WTC11 (cell line): ENCODE measurements at regions not wholly inside any gene's neighbourhood (a gene's known extent, or its start where the extent isn't known, plus 50 kb on each side); places are given as distances from the start of the nearest gene placed in this dataset.

Source experiments
- ATAC-seq: fragments of 200-7000 bp; cut with Tn5 transposase; 2 replicates; pipeline ENCODE4 v1.10.0; 2021; ENCODE audit warnings: mild to moderate bottlenecking, moderate library complexity
- CTCF ChIA-PET: fragments of 300-600 bp; sonication (Branson Sonifier 250); formaldehyde crosslinking; loops from one replicate; lab custom pipeline; 2021; ENCODE audit warnings: antibody characterized with exemption; lab: Charles Lee
- POLR2A ChIA-PET: fragments of 350-600 bp; sonication (Branson Sonifier 250); formaldehyde crosslinking; loops from one replicate; lab custom pipeline; 2021; ENCODE audit warnings: antibody characterized with exemption; lab: Charles Lee
- DNase-seq: peaks from one replicate; pipeline ENCODE4 v3.0.0; 2021; ENCODE audit warnings: low spot score
- H3K27ac Mint-ChIP-seq: 2 replicates; pipeline ENCODE4 v1.8.0; 2021; ENCODE audit warnings: mixed read lengths
- H3K27me3 Mint-ChIP-seq: 2 replicates; pipeline ENCODE4 v1.8.0; 2021; ENCODE audit warnings: low read depth, mild to moderate bottlenecking, moderate library complexity, mixed read lengths
- H3K36me3 Mint-ChIP-seq: 2 replicates; pipeline ENCODE4 v1.8.0; 2021; ENCODE audit warnings: mixed read lengths
- H3K4me1 Mint-ChIP-seq: 2 replicates; pipeline ENCODE4 v1.8.0; 2022; ENCODE audit warnings: mixed read lengths
- H3K4me3 Mint-ChIP-seq: 2 replicates; pipeline ENCODE4 v1.8.0; 2021; ENCODE audit warnings: mild to moderate bottlenecking, moderate library complexity, mixed read lengths
- H3K9me3 Mint-ChIP-seq: 2 replicates; pipeline ENCODE4 v1.8.0; 2021; ENCODE audit warnings: mixed read lengths
- ELF4 ChIP-seq: sonication (generic); formaldehyde crosslinking; IDR thresholded peaks from 2 replicates; pipeline ENCODE4 v1.8.1; 2022; ENCODE audit warnings: low read depth, mild to moderate bottlenecking, moderate library complexity, missing genetic modification reagents
- GTF2I ChIP-seq: fragments of 250-450 bp; sonication (Bioruptor Pico); conservative IDR thresholded peaks from 2 replicates; pipeline ENCODE4 v1.4.0; 2021; ENCODE audit warnings: mild to moderate bottlenecking
- NFATC4 ChIP-seq: fragments of 250-450 bp; sonication (Bioruptor Pico); IDR thresholded peaks from 2 replicates; pipeline ENCODE4 v1.9.0; 2021; ENCODE audit warnings: mild to moderate bottlenecking
- NR3C1 ChIP-seq: sonication (generic); formaldehyde crosslinking; conservative IDR thresholded peaks from 2 replicates; pipeline ENCODE4 v1.8.1; 2023; ENCODE audit warnings: low read depth, mild to moderate bottlenecking, missing genetic modification reagents
- PRRX2 ChIP-seq: fragments of 250-450 bp; sonication (Bioruptor Pico); IDR thresholded peaks from 2 replicates; pipeline ENCODE4 v1.8.0; 2021; ENCODE audit warnings: mild to moderate bottlenecking
- SMAD4 ChIP-seq: sonication (generic); formaldehyde crosslinking; IDR thresholded peaks from 2 replicates; pipeline ENCODE4 v1.8.0; 2022; ENCODE audit warnings: mild to moderate bottlenecking, missing genetic modification reagents
- ZNF138 ChIP-seq: sonication (generic); formaldehyde crosslinking; conservative IDR thresholded peaks from 2 replicates; pipeline ENCODE4 v1.8.1; 2022; ENCODE audit warnings: mild to moderate bottlenecking, moderate library complexity, missing genetic modification reagents
- ZNF263 ChIP-seq: sonication (generic); formaldehyde crosslinking; IDR thresholded peaks from 2 replicates; pipeline ENCODE4 v1.8.1; 2022; ENCODE audit warnings: low read depth, mild to moderate bottlenecking, moderate library complexity, missing genetic modification reagents
- ZNF423 ChIP-seq: fragments of 250-450 bp; sonication (Bioruptor Pico); IDR thresholded peaks from 2 replicates; pipeline ENCODE4 v2.1.2; 2022; ENCODE audit warnings: mild to moderate bottlenecking, moderate library complexity
- TF ChIP-seq, protein P1 (sequence below): sonication (generic); formaldehyde crosslinking; IDR thresholded peaks from 2 replicates; pipeline ENCODE4 v1.8.1; 2022; ENCODE audit warnings: missing genetic modification reagents, borderline replicate concordance
- TF ChIP-seq, protein P2 (sequence below): fragments of 250-450 bp; sonication (Bioruptor Pico); IDR thresholded peaks from 2 replicates; pipeline ENCODE4 v2.1.2; 2022; ENCODE audit warnings: mild to moderate bottlenecking, moderate library complexity
- TF ChIP-seq, protein P3 (sequence below): sonication (generic); formaldehyde crosslinking; IDR thresholded peaks from 2 replicates; pipeline ENCODE4 v1.8.0; 2023; ENCODE audit warnings: mild to moderate bottlenecking, missing genetic modification reagents
- TF ChIP-seq, protein P4 (sequence below): fragments of 250-450 bp; sonication (Bioruptor Pico); IDR thresholded peaks from 2 replicates; pipeline ENCODE4 v1.8.0; 2021; ENCODE audit warnings: mild to moderate bottlenecking
- TF ChIP-seq, protein P5 (sequence below): fragments of 250-450 bp; sonication (Bioruptor Pico); IDR thresholded peaks from 2 replicates; pipeline ENCODE4 v1.9.0; 2021; ENCODE audit warnings: moderate library complexity, mild to moderate bottlenecking, inconsistent platforms, borderline replicate concordance
- TF ChIP-seq, protein P6 (sequence below): sonication (generic); formaldehyde crosslinking; IDR thresholded peaks from 2 replicates; pipeline ENCODE4 v1.8.1; 2022; ENCODE audit warnings: low read depth, mild to moderate bottlenecking, moderate library complexity, missing genetic modification reagents, borderline replicate concordance
- TF ChIP-seq, protein P7 (sequence below): sonication (generic); formaldehyde crosslinking; IDR thresholded peaks from 2 replicates; pipeline ENCODE4 v1.8.0; 2022; ENCODE audit warnings: mild to moderate bottlenecking, missing genetic modification reagents
- TF ChIP-seq, protein P8 (sequence below): fragments of 200-600 bp; IDR thresholded peaks from 2 replicates; pipeline ENCODE4 v1.8.0; 2022; ENCODE audit warnings: antibody characterized with exemption

DNA sequence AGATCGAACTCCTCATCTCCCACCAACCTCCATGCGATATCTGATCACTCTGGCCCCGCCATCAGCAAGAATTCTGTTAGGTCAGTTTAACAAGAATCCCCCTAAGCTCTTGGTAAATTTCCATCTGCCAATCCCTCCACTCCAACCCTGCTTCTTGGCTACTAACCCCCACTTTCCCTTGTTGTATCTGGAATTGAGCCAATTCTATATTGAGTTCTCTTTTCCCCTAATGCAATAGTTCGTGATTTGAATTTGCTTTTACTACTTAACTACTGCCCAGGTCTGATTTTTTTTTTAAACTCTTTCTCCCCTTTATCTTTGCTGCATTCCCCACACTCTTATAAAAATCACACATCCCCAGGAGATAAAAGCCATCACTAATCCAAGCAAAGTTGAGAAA is 159.3 kb upstream of the STK17B start:
- H3K27ac Mint-ChIP-seq = no peak overlapping the region
- no peaks in the 10 kb centered on the region for H3K36me3 Mint-ChIP-seq
- no peak for ATAC-seq
- H3K27me3 Mint-ChIP-seq = no peaks in the 10 kb centered on the region
- no peak for DNase-seq
- TF ChIP-seq NR3C1 (CRISPR knock-in tag) = no peak
- TF ChIP-seq ZNF423 = no peak
- TF ChIP-seq, protein P1, sequence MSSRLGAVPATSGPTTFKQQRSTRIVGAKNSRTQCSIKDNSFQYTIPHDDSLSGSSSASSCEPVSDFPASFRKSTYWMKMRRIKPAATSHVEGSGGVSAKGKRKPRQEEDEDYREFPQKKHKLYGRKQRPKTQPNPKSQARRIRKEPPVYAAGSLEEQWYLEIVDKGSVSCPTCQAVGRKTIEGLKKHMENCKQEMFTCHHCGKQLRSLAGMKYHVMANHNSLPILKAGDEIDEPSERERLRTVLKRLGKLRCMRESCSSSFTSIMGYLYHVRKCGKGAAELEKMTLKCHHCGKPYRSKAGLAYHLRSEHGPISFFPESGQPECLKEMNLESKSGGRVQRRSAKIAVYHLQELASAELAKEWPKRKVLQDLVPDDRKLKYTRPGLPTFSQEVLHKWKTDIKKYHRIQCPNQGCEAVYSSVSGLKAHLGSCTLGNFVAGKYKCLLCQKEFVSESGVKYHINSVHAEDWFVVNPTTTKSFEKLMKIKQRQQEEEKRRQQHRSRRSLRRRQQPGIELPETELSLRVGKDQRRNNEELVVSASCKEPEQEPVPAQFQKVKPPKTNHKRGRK (CRISPR knock-in tag) = no peak
- no peak for TF ChIP-seq ZNF138 (CRISPR knock-in tag)
- TF ChIP-seq, protein P2, sequence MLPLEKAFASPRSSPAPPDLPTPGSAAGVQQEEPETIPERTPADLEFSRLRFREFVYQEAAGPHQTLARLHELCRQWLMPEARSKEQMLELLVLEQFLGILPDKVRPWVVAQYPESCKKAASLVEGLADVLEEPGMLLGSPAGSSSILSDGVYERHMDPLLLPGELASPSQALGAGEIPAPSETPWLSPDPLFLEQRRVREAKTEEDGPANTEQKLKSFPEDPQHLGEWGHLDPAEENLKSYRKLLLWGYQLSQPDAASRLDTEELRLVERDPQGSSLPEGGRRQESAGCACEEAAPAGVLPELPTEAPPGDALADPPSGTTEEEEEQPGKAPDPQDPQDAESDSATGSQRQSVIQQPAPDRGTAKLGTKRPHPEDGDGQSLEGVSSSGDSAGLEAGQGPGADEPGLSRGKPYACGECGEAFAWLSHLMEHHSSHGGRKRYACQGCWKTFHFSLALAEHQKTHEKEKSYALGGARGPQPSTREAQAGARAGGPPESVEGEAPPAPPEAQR (CRISPR knock-in tag) = no peak
- no peak for TF ChIP-seq PRRX2
- no peak for TF ChIP-seq GTF2I
- no peak for TF ChIP-seq SMAD4 (CRISPR knock-in tag)
- TF ChIP-seq ZNF263 (CRISPR knock-in tag) = no peak
- TF ChIP-seq, protein P3, sequence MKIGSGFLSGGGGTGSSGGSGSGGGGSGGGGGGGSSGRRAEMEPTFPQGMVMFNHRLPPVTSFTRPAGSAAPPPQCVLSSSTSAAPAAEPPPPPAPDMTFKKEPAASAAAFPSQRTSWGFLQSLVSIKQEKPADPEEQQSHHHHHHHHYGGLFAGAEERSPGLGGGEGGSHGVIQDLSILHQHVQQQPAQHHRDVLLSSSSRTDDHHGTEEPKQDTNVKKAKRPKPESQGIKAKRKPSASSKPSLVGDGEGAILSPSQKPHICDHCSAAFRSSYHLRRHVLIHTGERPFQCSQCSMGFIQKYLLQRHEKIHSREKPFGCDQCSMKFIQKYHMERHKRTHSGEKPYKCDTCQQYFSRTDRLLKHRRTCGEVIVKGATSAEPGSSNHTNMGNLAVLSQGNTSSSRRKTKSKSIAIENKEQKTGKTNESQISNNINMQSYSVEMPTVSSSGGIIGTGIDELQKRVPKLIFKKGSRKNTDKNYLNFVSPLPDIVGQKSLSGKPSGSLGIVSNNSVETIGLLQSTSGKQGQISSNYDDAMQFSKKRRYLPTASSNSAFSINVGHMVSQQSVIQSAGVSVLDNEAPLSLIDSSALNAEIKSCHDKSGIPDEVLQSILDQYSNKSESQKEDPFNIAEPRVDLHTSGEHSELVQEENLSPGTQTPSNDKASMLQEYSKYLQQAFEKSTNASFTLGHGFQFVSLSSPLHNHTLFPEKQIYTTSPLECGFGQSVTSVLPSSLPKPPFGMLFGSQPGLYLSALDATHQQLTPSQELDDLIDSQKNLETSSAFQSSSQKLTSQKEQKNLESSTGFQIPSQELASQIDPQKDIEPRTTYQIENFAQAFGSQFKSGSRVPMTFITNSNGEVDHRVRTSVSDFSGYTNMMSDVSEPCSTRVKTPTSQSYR (CRISPR knock-in tag) = no peak
- TF ChIP-seq, protein P4, sequence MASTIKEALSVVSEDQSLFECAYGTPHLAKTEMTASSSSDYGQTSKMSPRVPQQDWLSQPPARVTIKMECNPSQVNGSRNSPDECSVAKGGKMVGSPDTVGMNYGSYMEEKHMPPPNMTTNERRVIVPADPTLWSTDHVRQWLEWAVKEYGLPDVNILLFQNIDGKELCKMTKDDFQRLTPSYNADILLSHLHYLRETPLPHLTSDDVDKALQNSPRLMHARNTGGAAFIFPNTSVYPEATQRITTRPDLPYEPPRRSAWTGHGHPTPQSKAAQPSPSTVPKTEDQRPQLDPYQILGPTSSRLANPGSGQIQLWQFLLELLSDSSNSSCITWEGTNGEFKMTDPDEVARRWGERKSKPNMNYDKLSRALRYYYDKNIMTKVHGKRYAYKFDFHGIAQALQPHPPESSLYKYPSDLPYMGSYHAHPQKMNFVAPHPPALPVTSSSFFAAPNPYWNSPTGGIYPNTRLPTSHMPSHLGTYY (CRISPR knock-in tag) = no peak
- TF ChIP-seq, protein P5, sequence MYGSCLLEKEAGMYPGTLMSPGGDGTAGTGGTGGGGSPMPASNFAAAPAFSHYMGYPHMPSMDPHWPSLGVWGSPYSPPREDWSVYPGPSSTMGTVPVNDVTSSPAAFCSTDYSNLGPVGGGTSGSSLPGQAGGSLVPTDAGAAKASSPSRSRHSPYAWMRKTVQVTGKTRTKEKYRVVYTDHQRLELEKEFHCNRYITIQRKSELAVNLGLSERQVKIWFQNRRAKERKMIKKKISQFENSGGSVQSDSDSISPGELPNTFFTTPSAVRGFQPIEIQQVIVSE (CRISPR knock-in tag) = no peak
- no peak for TF ChIP-seq NFATC4 (CRISPR knock-in tag)
- TF ChIP-seq, protein P6, sequence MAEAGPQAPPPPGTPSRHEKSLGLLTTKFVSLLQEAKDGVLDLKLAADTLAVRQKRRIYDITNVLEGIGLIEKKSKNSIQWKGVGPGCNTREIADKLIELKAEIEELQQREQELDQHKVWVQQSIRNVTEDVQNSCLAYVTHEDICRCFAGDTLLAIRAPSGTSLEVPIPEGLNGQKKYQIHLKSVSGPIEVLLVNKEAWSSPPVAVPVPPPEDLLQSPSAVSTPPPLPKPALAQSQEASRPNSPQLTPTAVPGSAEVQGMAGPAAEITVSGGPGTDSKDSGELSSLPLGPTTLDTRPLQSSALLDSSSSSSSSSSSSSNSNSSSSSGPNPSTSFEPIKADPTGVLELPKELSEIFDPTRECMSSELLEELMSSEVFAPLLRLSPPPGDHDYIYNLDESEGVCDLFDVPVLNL (CRISPR knock-in tag) = no peak
- TF ChIP-seq, protein P7, sequence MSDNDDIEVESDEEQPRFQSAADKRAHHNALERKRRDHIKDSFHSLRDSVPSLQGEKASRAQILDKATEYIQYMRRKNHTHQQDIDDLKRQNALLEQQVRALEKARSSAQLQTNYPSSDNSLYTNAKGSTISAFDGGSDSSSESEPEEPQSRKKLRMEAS (CRISPR knock-in tag) = no peak
- TF ChIP-seq ELF4 (CRISPR knock-in tag) = no peak
- TF ChIP-seq, protein P8, sequence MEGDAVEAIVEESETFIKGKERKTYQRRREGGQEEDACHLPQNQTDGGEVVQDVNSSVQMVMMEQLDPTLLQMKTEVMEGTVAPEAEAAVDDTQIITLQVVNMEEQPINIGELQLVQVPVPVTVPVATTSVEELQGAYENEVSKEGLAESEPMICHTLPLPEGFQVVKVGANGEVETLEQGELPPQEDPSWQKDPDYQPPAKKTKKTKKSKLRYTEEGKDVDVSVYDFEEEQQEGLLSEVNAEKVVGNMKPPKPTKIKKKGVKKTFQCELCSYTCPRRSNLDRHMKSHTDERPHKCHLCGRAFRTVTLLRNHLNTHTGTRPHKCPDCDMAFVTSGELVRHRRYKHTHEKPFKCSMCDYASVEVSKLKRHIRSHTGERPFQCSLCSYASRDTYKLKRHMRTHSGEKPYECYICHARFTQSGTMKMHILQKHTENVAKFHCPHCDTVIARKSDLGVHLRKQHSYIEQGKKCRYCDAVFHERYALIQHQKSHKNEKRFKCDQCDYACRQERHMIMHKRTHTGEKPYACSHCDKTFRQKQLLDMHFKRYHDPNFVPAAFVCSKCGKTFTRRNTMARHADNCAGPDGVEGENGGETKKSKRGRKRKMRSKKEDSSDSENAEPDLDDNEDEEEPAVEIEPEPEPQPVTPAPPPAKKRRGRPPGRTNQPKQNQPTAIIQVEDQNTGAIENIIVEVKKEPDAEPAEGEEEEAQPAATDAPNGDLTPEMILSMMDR = no peak
- TF ChIP-seq, all 79 proteins: peak for 0
- Mint-ChIP-seq H3K4me1 (no peaks in the 10 kb centered on the region; the same call in 1 of the 2 replicates), H3K4me3 (no peak overlapping the region), H3K9me3 (no peaks in the 10 kb centered on the region)
- ChIA-PET POLR2A (no interaction called here), CTCF (no interaction called here)
